Liver (tissue), 8 donors: ENCODE measurements at regions not wholly inside any gene's neighbourhood (a gene's known extent, or its start where the extent isn't known, plus 50 kb on each side); places are given as distances from the start of the nearest gene placed in this dataset.

ENCODE experiments used
- DNase-seq: peaks from one replicate; pipeline ENCODE4 v3.0.0-alpha.2; 2017; ENCODE audit warnings: low spot score
- H3K27ac ChIP-seq, 2 donors: one replicate each; pipeline ENCODE4 v1.7.0; 2013; ENCODE audit warnings: inconsistent platforms in 2 of 2, low read length in 2 of 2, control low read depth in 1 of 2, low read depth in 1 of 2, mild to moderate bottlenecking in 1 of 2
- H3K27me3 ChIP-seq, 4 donors: one replicate each; pipeline versions ENCODE4 v1.6.1 to v1.7.0; 2013; ENCODE audit warnings: low read length in 3 of 4, inconsistent platforms in 1 of 4, mild to moderate bottlenecking in 1 of 4, moderate library complexity in 1 of 4; ENCODE audit not compliant: control insufficient read depth in 4 of 4, insufficient read depth in 4 of 4
- H3K36me3 ChIP-seq, 4 donors: one replicate each; pipeline versions ENCODE4 v1.6.1 to v1.7.0; 2013; ENCODE audit warnings: low read length in 3 of 4, mild to moderate bottlenecking in 3 of 4, low read depth in 1 of 4, moderate library complexity in 1 of 4; ENCODE audit not compliant: control insufficient read depth in 4 of 4, insufficient read depth in 3 of 4
- H3K4me1 ChIP-seq, 4 donors: one replicate each; pipeline versions ENCODE4 v1.6.1 to v1.7.0; 2013; ENCODE audit warnings: low read length in 3 of 4, mild to moderate bottlenecking in 3 of 4, moderate library complexity in 1 of 4; ENCODE audit not compliant: control insufficient read depth in 4 of 4, insufficient read depth in 4 of 4
- H3K4me3 ChIP-seq, 3 donors: one replicate each; pipeline versions ENCODE4 v1.6.1 to v1.7.0; 2013; ENCODE audit warnings: low read length in 3 of 3, control low read depth in 1 of 3, low read depth in 1 of 3, mild to moderate bottlenecking in 1 of 3
- H3K9ac ChIP-seq, 2 donors: one replicate each; pipeline ENCODE4 v1.7.0; 2013; ENCODE audit warnings: low read length in 2 of 2, mild to moderate bottlenecking in 2 of 2, moderate library complexity in 2 of 2, control low read depth in 1 of 2, low read depth in 1 of 2
- H3K9me3 ChIP-seq, 4 donors: one replicate each; pipeline versions ENCODE4 v1.6.1 to v1.7.0; 2013; ENCODE audit warnings: low read length in 3 of 4; ENCODE audit not compliant: control insufficient read depth in 4 of 4
- CTCF ChIP-seq: fragments of 150-350 bp; IDR thresholded peaks from 2 replicates; pipeline ENCODE4 v1.5.1; 2017; ENCODE audit warnings: improper control_type of control experiment, low read depth, low read length; ENCODE audit not compliant: missing input control
- EGR1 ChIP-seq, 2 donors: IDR thresholded peaks; 2 replicates each; pipeline ENCODE4 v1.6.1; 2016 to 2018; ENCODE audit warnings: antibody characterized with exemption in 2 of 2, low read depth in 2 of 2
- FOXA1 ChIP-seq: IDR thresholded peaks from 2 replicates; pipeline ENCODE4 v1.6.1; 2016; ENCODE audit warnings: antibody characterized with exemption
- FOXA2 ChIP-seq: IDR thresholded peaks from 2 replicates; pipeline ENCODE4 v1.6.1; 2016; ENCODE audit warnings: antibody characterized with exemption
- GABPA ChIP-seq, 2 donors: IDR thresholded peaks in 1 of 2; conservative IDR thresholded peaks in 1 of 2; 2 replicates each; pipeline ENCODE4 v1.6.1; 2016; ENCODE audit warnings: antibody characterized with exemption in 2 of 2, mild to moderate bottlenecking in 1 of 2, moderate library complexity in 1 of 2
- HNF4A ChIP-seq, 2 donors: conservative IDR thresholded peaks; 2 replicates each; pipeline ENCODE4 v1.6.1; 2016; ENCODE audit warnings: antibody characterized with exemption in 2 of 2, mild to moderate bottlenecking in 2 of 2
- HNF4G ChIP-seq: IDR thresholded peaks from 2 replicates; pipeline ENCODE4 v1.6.1; 2016; ENCODE audit warnings: antibody characterized with exemption
- JUND ChIP-seq, 2 donors: IDR thresholded peaks; 2 replicates each; pipeline ENCODE4 v1.6.1; 2016; ENCODE audit warnings: antibody characterized with exemption in 2 of 2
- NR2F2 ChIP-seq: IDR thresholded peaks from 2 replicates; pipeline ENCODE4 v1.6.1; 2016; ENCODE audit warnings: antibody characterized with exemption
- RAD21 ChIP-seq, 2 donors: IDR thresholded peaks; 2 replicates each; pipeline ENCODE4 v1.6.1; 2016; ENCODE audit warnings: antibody characterized with exemption in 2 of 2, mild to moderate bottlenecking in 2 of 2
- RXRA ChIP-seq, 2 donors: IDR thresholded peaks; 2 replicates each; pipeline ENCODE4 v1.6.1; 2017 to 2018; ENCODE audit warnings: antibody characterized with exemption in 2 of 2, mild to moderate bottlenecking in 1 of 2
- SP1 ChIP-seq: IDR thresholded peaks from 2 replicates; pipeline ENCODE4 v1.6.1; 2018; ENCODE audit warnings: antibody characterized with exemption, mild to moderate bottlenecking
- TAF1 ChIP-seq: conservative IDR thresholded peaks from 2 replicates; pipeline ENCODE4 v1.6.1; 2016; ENCODE audit warnings: antibody characterized with exemption, mild to moderate bottlenecking
- YY1 ChIP-seq: IDR thresholded peaks from 2 replicates; pipeline ENCODE4 v1.6.1; 2016; ENCODE audit warnings: antibody characterized with exemption, mild to moderate bottlenecking
- WGBS: extraction: QIAGEN DNeasy Blood & Tissue Kit; methylation state at CpG from one replicate; pipeline ENCODE4 v1.1.7; 2013; 5-methylcytosine and 5-hydroxymethylcytosine counted together
- TF ChIP-seq, protein P1 (sequence below): IDR thresholded peaks from 2 replicates; pipeline ENCODE4 v1.6.1; 2016; ENCODE audit warnings: antibody characterized with exemption
- TF ChIP-seq, protein P2 (sequence below): IDR thresholded peaks from 2 replicates; pipeline ENCODE4 v1.6.1; 2016; ENCODE audit warnings: antibody characterized with exemption, mild to moderate bottlenecking
- donor health status: healthy.
- donor health status: healthy.
- donor health status: healthy.
- donor health status: healthy.
- donor health status: healthy.

GRCh38 chr9:118612201-118612600, 757.0 kb downstream of the BRINP1 start:
- DNase-seq = no peak
- Histone ChIP-seq H3K4me1 (no peaks in the 10 kb centered on the region), H3K36me3 (no peaks in the 10 kb centered on the region), H3K4me3 (no peak overlapping the region), H3K9ac (no peak overlapping the region), H3K27me3 (no peaks in the 10 kb centered on the region), H3K27ac (no peak overlapping the region), H3K9me3 (no peaks in the 10 kb centered on the region)
- 38% methylated on average over 3 of the region's 3 CpGs for WGBS
- TF ChIP-seq HNF4G = no peak
- no peak for TF ChIP-seq YY1
- TF ChIP-seq RAD21 (IDR thresholded peaks at IDR 0.05) = no peak
- no peak for TF ChIP-seq FOXA2
- TF ChIP-seq NR2F2 = no peak
- no peak for TF ChIP-seq RXRA (IDR thresholded peaks at IDR 0.05)
- TF ChIP-seq FOXA1 = no peak
- TF ChIP-seq, protein P1, sequence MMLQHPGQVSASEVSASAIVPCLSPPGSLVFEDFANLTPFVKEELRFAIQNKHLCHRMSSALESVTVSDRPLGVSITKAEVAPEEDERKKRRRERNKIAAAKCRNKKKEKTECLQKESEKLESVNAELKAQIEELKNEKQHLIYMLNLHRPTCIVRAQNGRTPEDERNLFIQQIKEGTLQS = no peak
- no peak for TF ChIP-seq SP1
- TF ChIP-seq EGR1 (IDR thresholded peaks at IDR 0.05; ENCODE audit: low read depth in 2 of 2) = no peak

GRCh38 chr9:118613996-118614395, 755.2 kb downstream of the BRINP1 start:
- no peak for TF ChIP-seq TAF1
- TF ChIP-seq GABPA (IDR thresholded peaks at IDR 0.05 in 1 of 2, conservative IDR thresholded peaks at IDR 0.05 in 1 of 2) = no peak
- TF ChIP-seq FOXA2 = no peak
- TF ChIP-seq EGR1 (IDR thresholded peaks at IDR 0.05; ENCODE audit: low read depth in 2 of 2) = no peak
- WGBS = 57% methylated on average over 1 of the region's 1 CpG
- no peak for DNase-seq
- Histone ChIP-seq H3K9ac (no peak overlapping the region), H3K9me3 (no peaks in the 10 kb centered on the region), H3K4me3 (no peak overlapping the region), H3K36me3 (no peaks in the 10 kb centered on the region), H3K27ac (no peak overlapping the region), H3K4me1 (peaks cover 0 to 7% (median 0%) of the 10 kb centered on the region in 4 donors), H3K27me3 (no peaks in the 10 kb centered on the region)

GRCh38 chr9:118618084-118618483, 751.2 kb downstream of the BRINP1 start:
- H3K9me3 ChIP-seq = no peaks in the 10 kb centered on the region
- H3K4me3 ChIP-seq = no peak overlapping the region
- no peak overlapping the region for H3K9ac ChIP-seq
- TF ChIP-seq EGR1 (IDR thresholded peaks at IDR 0.05; ENCODE audit: low read depth in 2 of 2) (no peak), FOXA1 (no peak), CTCF (no peak), HNF4A (conservative IDR thresholded peaks at IDR 0.05) (no peak), FOXA2 (no peak), SP1 (no peak), JUND (IDR thresholded peaks at IDR 0.05) (no peak)
- TF ChIP-seq, protein P2, sequence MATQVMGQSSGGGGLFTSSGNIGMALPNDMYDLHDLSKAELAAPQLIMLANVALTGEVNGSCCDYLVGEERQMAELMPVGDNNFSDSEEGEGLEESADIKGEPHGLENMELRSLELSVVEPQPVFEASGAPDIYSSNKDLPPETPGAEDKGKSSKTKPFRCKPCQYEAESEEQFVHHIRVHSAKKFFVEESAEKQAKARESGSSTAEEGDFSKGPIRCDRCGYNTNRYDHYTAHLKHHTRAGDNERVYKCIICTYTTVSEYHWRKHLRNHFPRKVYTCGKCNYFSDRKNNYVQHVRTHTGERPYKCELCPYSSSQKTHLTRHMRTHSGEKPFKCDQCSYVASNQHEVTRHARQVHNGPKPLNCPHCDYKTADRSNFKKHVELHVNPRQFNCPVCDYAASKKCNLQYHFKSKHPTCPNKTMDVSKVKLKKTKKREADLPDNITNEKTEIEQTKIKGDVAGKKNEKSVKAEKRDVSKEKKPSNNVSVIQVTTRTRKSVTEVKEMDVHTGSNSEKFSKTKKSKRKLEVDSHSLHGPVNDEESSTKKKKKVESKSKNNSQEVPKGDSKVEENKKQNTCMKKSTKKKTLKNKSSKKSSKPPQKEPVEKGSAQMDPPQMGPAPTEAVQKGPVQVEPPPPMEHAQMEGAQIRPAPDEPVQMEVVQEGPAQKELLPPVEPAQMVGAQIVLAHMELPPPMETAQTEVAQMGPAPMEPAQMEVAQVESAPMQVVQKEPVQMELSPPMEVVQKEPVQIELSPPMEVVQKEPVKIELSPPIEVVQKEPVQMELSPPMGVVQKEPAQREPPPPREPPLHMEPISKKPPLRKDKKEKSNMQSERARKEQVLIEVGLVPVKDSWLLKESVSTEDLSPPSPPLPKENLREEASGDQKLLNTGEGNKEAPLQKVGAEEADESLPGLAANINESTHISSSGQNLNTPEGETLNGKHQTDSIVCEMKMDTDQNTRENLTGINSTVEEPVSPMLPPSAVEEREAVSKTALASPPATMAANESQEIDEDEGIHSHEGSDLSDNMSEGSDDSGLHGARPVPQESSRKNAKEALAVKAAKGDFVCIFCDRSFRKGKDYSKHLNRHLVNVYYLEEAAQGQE = no peak
- H3K27ac ChIP-seq = no peak overlapping the region
- 83% methylated on average over 1 of the region's 1 CpG for WGBS
- no peak for DNase-seq
- H3K36me3 ChIP-seq = no peaks in the 10 kb centered on the region
- no peaks in the 10 kb centered on the region for H3K27me3 ChIP-seq
- H3K4me1 ChIP-seq = peaks cover 0 to 8% (median 0%) of the 10 kb centered on the region in 4 donors
